SK-MEL-5 (cell line): ENCODE measurements at regions not wholly inside any gene's neighbourhood (a gene's known extent, or its start where the extent isn't known, plus 50 kb on each side); places are given as distances from the start of the nearest gene placed in this dataset.

Experiments used
- DNase-seq: peaks from one replicate; pipeline ENCODE4 v3.0.0-alpha.2; 2016; ENCODE audit warnings: low read depth, low spot score
- in situ Hi-C: cut with HindIII; loops from 2 replicates; pipeline ENCODE4 v1.10.0; 2016; ENCODE audit warnings: low sequenced_read_pairs, high pct_unique_total_duplicates, low pct_unique_long_range_greater_than_20kb

DNA sequence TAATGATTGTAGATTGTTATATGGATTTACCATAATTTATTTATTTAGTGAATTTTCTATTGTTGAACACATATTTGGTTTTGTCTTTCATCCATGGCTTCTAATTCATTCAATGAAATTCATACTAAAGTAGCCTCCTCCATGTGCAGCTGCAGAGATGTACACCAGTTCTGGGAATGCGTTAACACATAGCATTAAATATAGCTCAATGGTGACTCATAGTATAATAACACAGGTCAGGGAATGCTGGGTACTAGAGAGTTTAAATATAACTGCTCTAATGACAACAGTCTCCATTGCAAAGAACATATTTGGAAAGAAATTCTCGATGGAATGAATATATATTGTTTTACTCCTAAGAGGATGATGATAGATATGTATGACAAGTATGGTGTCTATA lies 1190.2 kb upstream of the NRXN1 start:
- in situ Hi-C loops, result no loop called here
- DNase-seq, result no peak

- in situ Hi-C loops, result no loop called here
- no peak for DNase-seq
Measured at GRCh38 chr2:52220393-52220792, 1188.5 kb upstream of the NRXN1 start.

GRCh38 chr2:52210611-52211010 lies 1178.7 kb upstream of the NRXN1 start:
- DNase-seq, result peak; percentile 97
- in situ Hi-C loops, result no loop called here

GRCh38 chr2:52210161-52210560 lies 1178.2 kb upstream of the NRXN1 start:
- peak; percentile 55 for DNase-seq
- in situ Hi-C loops, result no loop called here

- DNase-seq, result no peak
- in situ Hi-C loops, result no loop called here
Measured at GRCh38 chr2:52194342-52194741, 1162.4 kb upstream of the NRXN1 start.

DNA sequence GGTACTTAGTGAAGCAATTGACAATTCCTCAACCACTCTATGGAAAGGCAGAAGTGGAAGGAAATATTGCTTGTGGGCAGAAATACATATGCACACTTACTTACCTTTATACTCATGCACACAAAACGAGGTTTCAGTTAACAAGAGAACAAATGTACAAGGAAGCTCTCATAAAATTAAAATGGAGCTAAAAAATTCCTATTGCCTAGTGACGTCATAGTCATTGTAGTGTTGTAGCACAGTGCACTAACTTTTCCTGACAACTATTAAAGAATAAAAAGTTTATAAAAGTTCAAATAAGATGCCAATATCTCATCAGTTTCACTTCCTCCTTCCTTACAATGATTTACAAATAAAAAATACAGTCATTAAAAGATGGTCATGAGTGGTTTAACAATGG lies 1161.9 kb upstream of the NRXN1 start:
- DNase-seq, result no peak
- in situ Hi-C loops, result no loop called here

DNA sequence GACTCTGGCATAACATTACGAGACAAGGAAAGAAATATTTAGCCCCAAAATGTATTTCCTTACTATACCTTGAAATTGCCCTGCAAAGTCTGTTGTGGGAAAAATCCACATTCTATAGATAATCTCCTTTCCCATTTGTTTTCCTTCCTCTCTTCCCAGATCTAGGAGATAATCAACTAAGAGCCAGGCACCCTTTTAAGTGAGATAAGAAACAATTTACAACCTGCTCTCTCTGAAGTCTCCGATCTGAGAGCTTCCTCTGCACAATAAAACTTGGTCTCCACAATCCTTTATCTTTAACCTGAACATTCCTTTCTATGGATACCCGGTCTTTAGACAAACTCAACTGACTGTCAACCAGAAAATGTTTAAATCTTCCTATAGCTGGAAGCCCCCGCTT lies 1160.7 kb upstream of the NRXN1 start:
- in situ Hi-C loops, result no loop called here
- no peak for DNase-seq

- no peak for DNase-seq
- in situ Hi-C loops, result no loop called here
Measured at GRCh38 chr2:52181080-52181479, 1149.1 kb upstream of the NRXN1 start.

- DNase-seq, result no peak
- in situ Hi-C loops, result no loop called here
Measured at GRCh38 chr2:52178845-52179244, 1146.9 kb upstream of the NRXN1 start.

DNA sequence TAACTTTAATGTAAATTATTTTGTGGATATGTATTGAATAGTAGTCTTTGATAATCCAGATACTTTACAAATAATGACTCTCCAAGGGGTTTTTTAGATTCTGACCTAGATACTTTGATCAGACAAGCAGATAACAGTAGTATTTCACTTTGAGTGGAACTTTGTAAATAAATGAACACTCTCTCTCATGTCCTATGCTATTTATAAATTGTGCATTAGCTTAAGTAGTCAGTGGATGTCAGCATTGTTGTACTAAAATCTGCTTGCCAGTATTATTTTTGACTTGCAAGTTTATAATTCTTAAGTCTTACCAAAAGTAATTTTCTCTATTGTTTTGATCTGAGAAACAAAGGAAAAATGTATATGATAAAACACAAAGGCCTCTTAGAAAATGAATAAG lies 1113.1 kb upstream of the NRXN1 start:
- DNase-seq, result peak; percentile 13
- in situ Hi-C loops, result no loop called here

- in situ Hi-C loops, result no loop called here
- peak; percentile 20 for DNase-seq
Measured at GRCh38 chr2:52144590-52144989, 1112.7 kb upstream of the NRXN1 start.

- in situ Hi-C loops, result no loop called here
- no peak for DNase-seq
Measured at GRCh38 chr2:52141076-52141475, 1109.1 kb upstream of the NRXN1 start.

- in situ Hi-C loops, result no loop called here
- DNase-seq, result no peak
Measured at GRCh38 chr2:52139241-52139640, 1107.3 kb upstream of the NRXN1 start.

DNA sequence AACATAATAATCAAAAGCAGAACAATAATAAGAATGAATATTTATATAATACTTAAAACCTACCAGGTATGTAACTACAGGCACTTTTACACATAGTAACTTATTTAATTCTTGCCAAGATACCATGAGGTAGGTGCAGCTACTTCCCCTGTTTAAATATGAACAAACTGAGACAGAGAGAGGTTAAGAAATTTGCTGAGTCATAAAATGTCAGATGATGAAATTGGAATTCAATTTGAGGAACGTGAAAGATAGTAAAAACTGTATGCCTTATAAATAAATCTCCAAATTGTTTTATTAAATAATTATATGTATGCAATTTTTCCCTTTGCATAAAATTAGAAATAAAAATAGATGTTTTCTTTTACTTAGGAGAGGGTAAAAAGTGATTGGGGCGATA lies 1103.3 kb upstream of the NRXN1 start:
- no peak for DNase-seq
- in situ Hi-C loops, result no loop called here

- no peak for DNase-seq
- in situ Hi-C loops, result no loop called here
Measured at GRCh38 chr2:52128081-52128480, 1096.1 kb upstream of the NRXN1 start.

- in situ Hi-C loops, result no loop called here
- no peak for DNase-seq
Measured at GRCh38 chr2:52127527-52127926, 1095.6 kb upstream of the NRXN1 start.

DNA sequence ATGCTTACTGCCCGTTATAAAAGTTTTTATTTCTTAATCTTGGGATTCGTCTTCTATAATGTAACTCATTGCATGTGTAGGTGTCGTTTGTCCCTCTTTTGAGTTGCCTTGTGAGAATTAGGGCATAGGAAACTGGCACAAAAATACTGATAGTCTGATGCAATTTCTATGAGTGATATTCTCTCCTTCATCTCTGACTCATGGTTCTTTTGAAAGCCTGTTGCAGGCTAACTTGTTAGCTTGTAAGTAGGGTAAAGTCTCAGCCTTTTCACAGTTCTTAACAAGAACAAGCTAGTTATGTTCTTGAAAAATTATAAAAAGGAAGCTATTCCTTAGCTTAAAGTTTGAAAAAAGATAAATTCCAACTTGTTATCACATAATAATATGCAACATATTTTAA lies 1085.4 kb upstream of the NRXN1 start:
- in situ Hi-C loops, result no loop called here
- DNase-seq, result no peak

DNA sequence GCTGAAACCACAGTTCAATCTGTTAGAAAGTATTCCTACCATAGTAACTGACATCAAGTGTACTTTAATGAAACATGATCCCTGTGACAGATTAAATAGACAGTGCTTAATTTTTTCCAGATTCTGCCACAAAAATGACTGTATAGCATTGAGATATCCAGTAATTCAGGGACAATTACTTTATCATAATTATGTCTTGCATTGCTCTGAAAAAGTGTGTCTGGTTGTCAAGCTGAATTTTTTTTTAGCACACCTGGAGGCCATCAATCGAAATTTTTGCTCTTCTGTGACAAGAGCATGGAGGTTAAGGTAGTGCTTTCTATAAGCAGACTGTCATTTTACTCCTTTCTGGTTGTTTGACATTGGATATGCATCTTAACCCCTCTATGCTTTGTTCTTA lies 1083.8 kb upstream of the NRXN1 start:
- no peak for DNase-seq
- in situ Hi-C loops, result no loop called here

DNA sequence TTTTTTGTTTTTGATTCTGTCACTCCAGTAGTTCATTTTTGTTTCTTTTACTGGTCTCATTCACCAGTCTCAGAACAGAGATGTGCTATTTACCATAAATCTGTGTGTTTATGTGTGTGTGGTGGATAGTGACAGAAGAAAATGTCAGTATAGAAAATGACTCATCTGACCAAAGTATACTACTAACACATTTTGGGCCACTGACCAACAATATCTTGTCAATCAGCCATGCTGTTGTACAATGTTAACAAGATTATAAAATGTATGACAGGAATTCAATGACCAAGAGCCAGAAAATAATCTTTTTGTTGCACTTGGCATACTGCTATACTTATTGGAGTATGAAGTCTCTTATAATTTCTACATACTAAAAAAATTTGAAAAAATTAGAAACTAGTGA lies 1081.4 kb upstream of the NRXN1 start:
- in situ Hi-C loops, result no loop called here

DNA sequence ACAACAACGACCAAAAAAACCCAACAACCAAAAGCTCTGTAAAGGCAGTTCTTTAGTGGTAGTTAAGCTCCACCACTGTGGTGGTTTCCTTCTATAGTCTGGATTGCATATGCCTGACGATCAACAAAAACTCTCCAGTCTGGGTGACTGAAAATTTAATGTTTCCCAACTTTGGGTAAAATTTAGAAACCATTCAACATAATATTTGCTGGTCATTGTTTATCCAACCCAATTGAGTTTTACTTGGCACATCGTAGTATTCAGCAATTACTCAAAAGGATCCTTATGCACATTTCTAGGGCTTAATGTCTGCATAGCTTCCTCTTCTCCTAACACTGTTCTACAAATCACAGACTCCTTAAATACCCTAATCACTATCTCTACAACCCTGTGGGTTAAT lies 1080.2 kb upstream of the NRXN1 start:
- in situ Hi-C loops, result no loop called here
- DNase-seq, result no peak

More for the DNA sequence above, 1081.4 kb upstream of the NRXN1 start:
- no peak for DNase-seq
